ENCODE measurements at regions not wholly inside any gene's neighbourhood (a gene's known extent, or its start where the extent isn't known, plus 50 kb on each side); places are given as distances from the start of the nearest gene placed in this dataset.
"Not testable (repeated sequence)": the region's sequence is repeated elsewhere in the genome, so short reads cannot be mapped to it uniquely, and the experiment has no call there.

GRCh38 chr6:133051240-133051639 lies 189.9 kb upstream of the EYA4 start:
- DNase-seq (ENCODE audit: low read depth), result no peak

GRCh38 chr6:133052465-133052864 lies 188.7 kb upstream of the EYA4 start:
- no peak for DNase-seq (ENCODE audit: low read depth)

- no peak for DNase-seq (ENCODE audit: low read depth)
Measured at GRCh38 chr6:133055441-133055966, 185.7 kb upstream of the EYA4 start.

GRCh38 chr6:133057352-133057751 lies 183.8 kb upstream of the EYA4 start:
- DNase-seq (ENCODE audit: low read depth), result no peak

GRCh38 chr6:133062077-133062476 lies 179.1 kb upstream of the EYA4 start:
- DNase-seq (ENCODE audit: low read depth), result peak; percentile 56

GRCh38 chr6:133062696-133063306 lies 178.4 kb upstream of the EYA4 start:
- no peak for DNase-seq (ENCODE audit: low read depth)

GRCh38 chr6:133067960-133068359 lies 173.2 kb upstream of the EYA4 start:
- no peak for DNase-seq (ENCODE audit: low read depth)

GRCh38 chr6:133070410-133071043 lies 170.6 kb upstream of the EYA4 start:
- no peak for DNase-seq (ENCODE audit: low read depth)

- no peak for DNase-seq (ENCODE audit: low read depth)
Measured at GRCh38 chr6:133079901-133080300, 161.3 kb upstream of the EYA4 start.

- no peak for DNase-seq (ENCODE audit: low read depth)
Measured at GRCh38 chr6:133083248-133083967, 157.7 kb upstream of the EYA4 start.

- DNase-seq (ENCODE audit: low read depth), result no peak
Measured at GRCh38 chr6:133085471-133085870, 155.7 kb upstream of the EYA4 start.

- DNase-seq (ENCODE audit: low read depth), result no peak
Measured at GRCh38 chr6:133085896-133086295, 155.3 kb upstream of the EYA4 start.

- DNase-seq (ENCODE audit: low read depth), result no peak
Measured at GRCh38 chr6:133088931-133089695, 152.0 kb upstream of the EYA4 start.

- no peak for DNase-seq (ENCODE audit: low read depth)
Measured at GRCh38 chr6:133092199-133092598, 149.0 kb upstream of the EYA4 start.

- no peak for DNase-seq (ENCODE audit: low read depth)
Measured at GRCh38 chr6:133092771-133093170, 148.4 kb upstream of the EYA4 start.

- not testable (repeated sequence) for DNase-seq (ENCODE audit: low read depth)
Measured at GRCh38 chr6:133093211-133093610, 147.9 kb upstream of the EYA4 start.

- no peak for DNase-seq (ENCODE audit: low read depth)
Measured at GRCh38 chr6:133093956-133094355, 147.2 kb upstream of the EYA4 start.

- DNase-seq (ENCODE audit: low read depth), result no peak
Measured at GRCh38 chr6:133097208-133097607, 143.9 kb upstream of the EYA4 start.

GRCh38 chr6:133099573-133099972 lies 141.6 kb upstream of the EYA4 start:
- peak; percentile 87 for DNase-seq (ENCODE audit: low read depth)

GRCh38 chr6:133100865-133101264 lies 140.3 kb upstream of the EYA4 start:
- DNase-seq (ENCODE audit: low read depth), result no peak

- DNase-seq (ENCODE audit: low read depth), result no peak
Measured at GRCh38 chr6:133101790-133102189, 139.4 kb upstream of the EYA4 start.

- DNase-seq (ENCODE audit: low read depth), result no peak
Measured at GRCh38 chr6:133106934-133107333, 134.2 kb upstream of the EYA4 start.

Measured in HS-5 (cell line).